ENCODE measurements at regions not wholly inside any gene's neighbourhood (a gene's known extent, or its start where the extent isn't known, plus 50 kb on each side); places are given as distances from the start of the nearest gene placed in this dataset.

DNA sequence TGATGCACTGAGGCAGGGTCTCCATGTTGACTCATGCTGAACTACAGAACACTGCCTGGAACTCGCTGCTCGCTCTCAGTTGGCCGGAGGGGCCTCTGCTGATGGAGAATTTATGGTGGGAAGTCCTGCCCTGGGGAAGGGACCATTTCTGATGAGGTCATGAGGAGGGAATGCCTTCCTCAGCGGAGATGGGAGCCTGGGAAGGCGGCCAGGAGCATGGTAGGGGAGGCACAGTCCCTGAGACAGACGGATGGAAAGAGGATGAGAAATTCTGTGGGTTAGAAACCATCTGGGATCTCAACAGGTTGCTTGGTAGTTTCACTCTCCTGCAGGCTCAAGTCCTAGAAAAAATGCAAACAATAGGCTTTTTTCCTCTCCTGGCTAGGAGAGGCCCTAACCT lies 56.8 kb upstream of the TPM1 start:
- no peak overlapping the region for H3K4me3 ChIP-seq (ENCODE audit: low read depth, low read length)
- DNase-seq (ENCODE audit: low read depth) = no peak
- TF ChIP-seq, protein P1, sequence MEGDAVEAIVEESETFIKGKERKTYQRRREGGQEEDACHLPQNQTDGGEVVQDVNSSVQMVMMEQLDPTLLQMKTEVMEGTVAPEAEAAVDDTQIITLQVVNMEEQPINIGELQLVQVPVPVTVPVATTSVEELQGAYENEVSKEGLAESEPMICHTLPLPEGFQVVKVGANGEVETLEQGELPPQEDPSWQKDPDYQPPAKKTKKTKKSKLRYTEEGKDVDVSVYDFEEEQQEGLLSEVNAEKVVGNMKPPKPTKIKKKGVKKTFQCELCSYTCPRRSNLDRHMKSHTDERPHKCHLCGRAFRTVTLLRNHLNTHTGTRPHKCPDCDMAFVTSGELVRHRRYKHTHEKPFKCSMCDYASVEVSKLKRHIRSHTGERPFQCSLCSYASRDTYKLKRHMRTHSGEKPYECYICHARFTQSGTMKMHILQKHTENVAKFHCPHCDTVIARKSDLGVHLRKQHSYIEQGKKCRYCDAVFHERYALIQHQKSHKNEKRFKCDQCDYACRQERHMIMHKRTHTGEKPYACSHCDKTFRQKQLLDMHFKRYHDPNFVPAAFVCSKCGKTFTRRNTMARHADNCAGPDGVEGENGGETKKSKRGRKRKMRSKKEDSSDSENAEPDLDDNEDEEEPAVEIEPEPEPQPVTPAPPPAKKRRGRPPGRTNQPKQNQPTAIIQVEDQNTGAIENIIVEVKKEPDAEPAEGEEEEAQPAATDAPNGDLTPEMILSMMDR (conservative IDR thresholded peaks at IDR 0.05; ENCODE audit: low read depth, low read length) = no peak

DNA sequence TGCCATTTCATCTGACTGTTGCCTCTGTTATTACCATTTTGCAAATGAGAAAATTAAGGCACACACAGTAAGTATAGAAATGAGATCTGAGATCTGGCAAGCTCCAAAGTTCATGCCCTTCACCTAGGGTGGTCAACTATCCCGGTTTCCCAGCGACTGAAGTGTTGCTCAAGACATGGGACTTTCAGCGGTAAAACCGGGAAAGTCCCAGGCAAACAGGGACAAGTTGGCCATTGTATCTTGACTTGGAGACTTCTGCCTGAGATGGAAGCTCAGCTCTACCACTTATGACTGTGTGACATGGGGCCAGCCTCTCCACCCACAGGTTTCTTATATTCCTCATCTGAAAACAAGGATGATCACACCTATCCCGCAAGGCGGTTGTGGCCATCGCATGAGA lies 55.6 kb upstream of the TPM1 start:
- DNase-seq (ENCODE audit: low read depth) = no peak
- no peak overlapping the region for H3K4me3 ChIP-seq (ENCODE audit: low read depth, low read length)
- TF ChIP-seq, protein P1 (conservative IDR thresholded peaks at IDR 0.05; ENCODE audit: low read depth, low read length) = no peak

DNA sequence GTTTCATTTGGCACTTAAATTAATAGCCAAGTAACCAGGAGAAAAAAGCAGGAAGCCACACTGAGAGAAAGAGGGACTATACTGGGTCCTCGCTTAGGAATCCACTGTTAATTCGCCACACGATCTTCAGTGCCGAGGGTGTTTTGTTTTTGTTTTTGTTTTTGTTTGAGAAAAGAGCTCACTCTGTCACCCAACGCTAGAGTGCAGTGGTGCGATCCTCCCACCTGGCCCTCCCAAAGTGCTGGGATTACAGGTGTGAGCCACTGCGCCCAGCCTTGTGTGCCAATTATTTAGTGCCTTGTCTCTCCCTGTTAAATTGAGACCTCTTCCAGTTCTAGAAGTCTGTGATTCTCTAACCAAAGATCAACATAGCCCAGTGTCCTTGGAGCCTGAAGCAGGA lies 53.8 kb upstream of the TPM1 start:
- TF ChIP-seq, protein P1 (conservative IDR thresholded peaks at IDR 0.05; ENCODE audit: low read depth, low read length) = no peak
- H3K4me3 ChIP-seq (ENCODE audit: low read depth, low read length) = no peak overlapping the region
- DNase-seq (ENCODE audit: low read depth) = no peak

- TF ChIP-seq, protein P1 (conservative IDR thresholded peaks at IDR 0.05; ENCODE audit: low read depth, low read length) = no peak
- no peak for DNase-seq (ENCODE audit: low read depth)
- no peak overlapping the region for H3K4me3 ChIP-seq (ENCODE audit: low read depth, low read length)
Observed at GRCh38 chr15:62989366-62990055, 53.0 kb upstream of the TPM1 start.

DNA sequence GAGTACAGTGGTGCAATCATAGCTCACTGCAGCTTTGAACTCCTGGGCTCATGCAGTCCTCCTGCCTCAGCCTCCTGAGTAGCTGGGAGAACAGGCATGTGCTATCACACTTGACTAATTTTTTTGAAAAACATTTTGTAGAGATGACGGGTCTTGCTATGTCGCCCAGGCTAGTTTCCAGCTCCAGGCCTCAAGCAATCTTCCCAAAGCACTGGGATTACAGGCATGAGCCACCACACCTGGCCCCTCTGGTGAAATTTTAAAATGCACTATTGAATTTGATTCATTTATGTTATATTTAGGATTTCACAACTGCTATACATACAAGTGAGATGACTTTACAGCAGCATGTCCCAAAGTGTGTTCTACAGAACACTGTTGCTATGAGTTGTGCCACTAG lies 50.8 kb upstream of the TPM1 start:
- no peak for DNase-seq (ENCODE audit: low read depth)
- no peak overlapping the region for H3K4me3 ChIP-seq (ENCODE audit: low read depth, low read length)
- TF ChIP-seq, protein P1 (conservative IDR thresholded peaks at IDR 0.05; ENCODE audit: low read depth, low read length) = no peak

DNA sequence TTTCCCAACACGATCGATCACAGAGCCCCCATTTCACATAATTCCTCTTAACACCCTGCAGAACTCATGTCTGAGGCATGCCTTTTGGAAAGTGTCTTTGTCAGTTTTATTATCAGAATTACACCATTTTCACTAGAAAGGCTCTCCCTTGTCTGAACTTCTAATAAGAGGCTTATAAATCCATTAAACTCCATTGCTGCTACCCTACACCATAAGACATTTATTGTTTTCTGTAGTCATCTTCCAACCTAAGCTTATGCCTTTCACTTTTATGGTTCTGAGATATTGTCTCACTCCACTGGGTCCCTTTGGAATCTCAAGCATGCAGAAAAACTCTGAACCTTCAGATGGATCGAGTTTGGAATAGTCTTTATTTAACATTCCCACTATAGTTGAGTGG lies 50.2 kb upstream of the TPM1 start:
- no peak for DNase-seq (ENCODE audit: low read depth)
- no peak overlapping the region for H3K4me3 ChIP-seq (ENCODE audit: low read depth, low read length)
- TF ChIP-seq, protein P1 (conservative IDR thresholded peaks at IDR 0.05; ENCODE audit: low read depth, low read length) = no peak

Measured in epithelial cell of proximal tubule (primary cell).